HEK293T (cell line): ENCODE measurements at regions not wholly inside any gene's neighbourhood (a gene's known extent, or its start where the extent isn't known, plus 50 kb on each side); places are given as distances from the start of the nearest gene placed in this dataset.

Experiments used
- ARNT ChIP-seq: fragments of 450-650 bp; IDR thresholded peaks from 2 replicates; pipeline ENCODE4 v1.6.1; 2017; ENCODE audit warnings: mild to moderate bottlenecking
- BHLHE40 ChIP-seq: fragments of 450-650 bp; IDR thresholded peaks from 2 replicates; pipeline ENCODE4 v1.6.1; 2016; ENCODE audit warnings: mild to moderate bottlenecking, moderate library complexity, borderline replicate concordance
- ELF4 ChIP-seq: fragments of 450-650 bp; IDR thresholded peaks from 2 replicates; pipeline ENCODE4 v1.6.1; 2017; ENCODE audit warnings: antibody characterized with exemption
- FOXA1 ChIP-seq: fragments of 450-650 bp; IDR thresholded peaks from 2 replicates; pipeline ENCODE4 v1.6.1; 2016; ENCODE audit warnings: mild to moderate bottlenecking
- FOXK2 ChIP-seq: fragments of 450-650 bp; IDR thresholded peaks from 2 replicates; pipeline ENCODE4 v1.6.1; 2016; ENCODE audit warnings: mild to moderate bottlenecking
- FOXM1 ChIP-seq: fragments of 450-650 bp; IDR thresholded peaks from 2 replicates; pipeline ENCODE4 v1.6.1; 2017; ENCODE audit warnings: mild to moderate bottlenecking, borderline replicate concordance
- HDGF ChIP-seq: fragments of 450-650 bp; IDR thresholded peaks from 2 replicates; pipeline ENCODE4 v1.6.1; 2017; ENCODE audit warnings: antibody characterized with exemption, borderline replicate concordance
- L3MBTL2 ChIP-seq: fragments of 450-650 bp; conservative IDR thresholded peaks from 2 replicates; pipeline ENCODE4 v1.6.1; 2016; ENCODE audit warnings: mild to moderate bottlenecking
- LEF1 ChIP-seq: fragments of 450-650 bp; IDR thresholded peaks from 2 replicates; pipeline ENCODE4 v1.6.1; 2017; ENCODE audit warnings: mild to moderate bottlenecking, borderline replicate concordance
- PKNOX1 ChIP-seq: fragments of 450-650 bp; IDR thresholded peaks from 2 replicates; pipeline ENCODE4 v1.6.1; 2016
- SP1 ChIP-seq: fragments of 450-650 bp; IDR thresholded peaks from 2 replicates; pipeline ENCODE4 v1.6.1; 2017
- SUZ12 ChIP-seq: fragments of 450-650 bp; IDR thresholded peaks from 2 replicates; pipeline ENCODE4 v1.6.1; 2016; ENCODE audit warnings: mild to moderate bottlenecking
- TARDBP ChIP-seq: fragments of 450-650 bp; IDR thresholded peaks from 2 replicates; pipeline ENCODE4 v1.6.1; 2016
- ZNF384 ChIP-seq: fragments of 450-650 bp; IDR thresholded peaks from 2 replicates; pipeline ENCODE4 v1.6.1; 2016

GRCh38 chr9:103714992-103715391, 379.1 kb upstream of the SMC2 start:
- TF ChIP-seq SP1 (no peak), HDGF (no peak), TARDBP (no peak), FOXK2 (no peak), BHLHE40 (no peak), FOXM1 (no peak), ELF4 (no peak), SUZ12 (no peak), ZNF384 (no peak), FOXA1 (no peak), LEF1 (no peak), L3MBTL2 (no peak), ARNT (no peak), PKNOX1 (no peak)
